HG03571 (cell line): ENCODE measurements at regions not wholly inside any gene's neighbourhood (a gene's known extent, or its start where the extent isn't known, plus 50 kb on each side); places are given as distances from the start of the nearest gene placed in this dataset.

Experiments
- ATAC-seq: cut with Tn5 transposase; IDR thresholded peaks from one replicate; pipeline ENCODE4 v1.9.1; 2021; ENCODE audit not compliant: unreplicated experiment

- no peak for ATAC-seq
Observed at GRCh38 chr17:55668312-55668920, 54.2 kb downstream of the TMEM100 start.

GRCh38 chr17:55666806-55667205 is 55.9 kb downstream of the TMEM100 start:
- no peak for ATAC-seq

GRCh38 chr17:55664287-55664686 is 58.4 kb downstream of the TMEM100 start:
- ATAC-seq, result peak; percentile 86

GRCh38 chr17:55663400-55663799 is 59.3 kb downstream of the TMEM100 start:
- ATAC-seq, result no peak

- ATAC-seq, result no peak
Observed at GRCh38 chr17:55661963-55662834, 60.5 kb downstream of the TMEM100 start.

GRCh38 chr17:55661256-55661758 is 61.4 kb downstream of the TMEM100 start:
- ATAC-seq, result no peak

- no peak for ATAC-seq
Observed at GRCh38 chr17:55660178-55660886, 62.3 kb downstream of the TMEM100 start.

- no peak for ATAC-seq
Observed at GRCh38 chr17:55659661-55660060, 63.0 kb downstream of the TMEM100 start.

GRCh38 chr17:55655777-55656176 is 66.9 kb downstream of the TMEM100 start:
- ATAC-seq, result no peak

GRCh38 chr17:55654821-55655220 is 67.8 kb downstream of the TMEM100 start:
- no peak for ATAC-seq

- ATAC-seq, result no peak
Observed at GRCh38 chr17:55654022-55654421, 68.6 kb downstream of the TMEM100 start.

GRCh38 chr17:55652825-55653224 is 69.8 kb downstream of the TMEM100 start:
- ATAC-seq, result no peak

GRCh38 chr17:55652114-55652823 is 70.4 kb downstream of the TMEM100 start:
- peak; percentile 48 for ATAC-seq

GRCh38 chr17:55649957-55650597 is 72.6 kb downstream of the TMEM100 start:
- no peak for ATAC-seq

GRCh38 chr17:55648086-55648485 is 74.6 kb downstream of the TMEM100 start:
- ATAC-seq, result no peak

GRCh38 chr17:55645361-55645760 is 77.3 kb downstream of the TMEM100 start:
- no peak for ATAC-seq

- no peak for ATAC-seq
Observed at GRCh38 chr17:55644346-55644745, 78.3 kb downstream of the TMEM100 start.

- ATAC-seq, result no peak
Observed at GRCh38 chr17:55642741-55643140, 79.9 kb downstream of the TMEM100 start.

GRCh38 chr17:55641676-55642081 is 81.0 kb downstream of the TMEM100 start:
- no peak for ATAC-seq

GRCh38 chr17:55639096-55639495 is 83.6 kb downstream of the TMEM100 start:
- ATAC-seq, result no peak
